WTC11 (cell line): ENCODE measurements at regions not wholly inside any gene's neighbourhood (a gene's known extent, or its start where the extent isn't known, plus 50 kb on each side); places are given as distances from the start of the nearest gene placed in this dataset.

Experiments used
- ATAC-seq: fragments of 200-7000 bp; cut with Tn5 transposase; 2 replicates; pipeline ENCODE4 v1.10.0; 2021; ENCODE audit warnings: mild to moderate bottlenecking, moderate library complexity
- CTCF ChIA-PET: fragments of 300-600 bp; sonication (Branson Sonifier 250); formaldehyde crosslinking; loops from one replicate; lab custom pipeline; 2021; ENCODE audit warnings: antibody characterized with exemption; lab: Charles Lee
- POLR2A ChIA-PET: fragments of 350-600 bp; sonication (Branson Sonifier 250); formaldehyde crosslinking; loops from one replicate; lab custom pipeline; 2021; ENCODE audit warnings: antibody characterized with exemption; lab: Charles Lee
- DNase-seq: peaks from one replicate; pipeline ENCODE4 v3.0.0; 2021; ENCODE audit warnings: low spot score
- H3K27ac Mint-ChIP-seq: 2 replicates; pipeline ENCODE4 v1.8.0; 2021; ENCODE audit warnings: mixed read lengths
- H3K27me3 Mint-ChIP-seq: 2 replicates; pipeline ENCODE4 v1.8.0; 2021; ENCODE audit warnings: low read depth, mild to moderate bottlenecking, moderate library complexity, mixed read lengths
- H3K36me3 Mint-ChIP-seq: 2 replicates; pipeline ENCODE4 v1.8.0; 2021; ENCODE audit warnings: mixed read lengths
- H3K4me1 Mint-ChIP-seq: 2 replicates; pipeline ENCODE4 v1.8.0; 2022; ENCODE audit warnings: mixed read lengths
- H3K4me3 Mint-ChIP-seq: 2 replicates; pipeline ENCODE4 v1.8.0; 2021; ENCODE audit warnings: mild to moderate bottlenecking, moderate library complexity, mixed read lengths
- H3K9me3 Mint-ChIP-seq: 2 replicates; pipeline ENCODE4 v1.8.0; 2021; ENCODE audit warnings: mixed read lengths
- CBFB ChIP-seq: sonication (generic); formaldehyde crosslinking; IDR thresholded peaks from 2 replicates; pipeline ENCODE4 v1.8.1; 2022; ENCODE audit warnings: mild to moderate bottlenecking, low read depth, missing genetic modification reagents
- CREB1 ChIP-seq: sonication (generic); formaldehyde crosslinking; IDR thresholded peaks from 2 replicates; pipeline ENCODE4 v1.8.0; 2023; ENCODE audit warnings: mild to moderate bottlenecking, missing genetic modification reagents
- EMX1 ChIP-seq: fragments of 250-450 bp; sonication (Bioruptor Pico); IDR thresholded peaks from 2 replicates; pipeline ENCODE4 v1.8.0; 2021; ENCODE audit warnings: mild to moderate bottlenecking
- FOXJ3 ChIP-seq: sonication (generic); formaldehyde crosslinking; IDR thresholded peaks from 2 replicates; pipeline ENCODE4 v1.9.0; 2021; ENCODE audit warnings: missing genetic modification reagents, mild to moderate bottlenecking, borderline replicate concordance
- FOXK1 ChIP-seq: sonication (generic); formaldehyde crosslinking; IDR thresholded peaks from 2 replicates; pipeline ENCODE4 v1.8.0; 2022; ENCODE audit warnings: mild to moderate bottlenecking, moderate library complexity, missing genetic modification reagents
- IRF2 ChIP-seq: sonication (generic); formaldehyde crosslinking; IDR thresholded peaks from 2 replicates; pipeline ENCODE4 v1.8.0; 2022; ENCODE audit warnings: low read depth, missing genetic modification reagents, borderline replicate concordance
- KAT7 ChIP-seq: sonication (generic); formaldehyde crosslinking; IDR thresholded peaks from 2 replicates; pipeline ENCODE4 v1.8.1; 2023; ENCODE audit warnings: missing genetic modification reagents, mild to moderate bottlenecking, borderline replicate concordance
- SMAD4 ChIP-seq: sonication (generic); formaldehyde crosslinking; IDR thresholded peaks from 2 replicates; pipeline ENCODE4 v1.8.0; 2022; ENCODE audit warnings: mild to moderate bottlenecking, missing genetic modification reagents
- SOX15 ChIP-seq: fragments of 250-450 bp; sonication (Bioruptor Pico); IDR thresholded peaks from 2 replicates; pipeline ENCODE4 v1.9.0; 2021; ENCODE audit warnings: mild to moderate bottlenecking
- SP1 ChIP-seq: sonication (generic); formaldehyde crosslinking; conservative IDR thresholded peaks from 2 replicates; pipeline ENCODE4 v1.8.1; 2022; ENCODE audit warnings: missing genetic modification reagents
- TCF7 ChIP-seq: sonication (generic); formaldehyde crosslinking; IDR thresholded peaks from 2 replicates; pipeline ENCODE4 v1.8.0; 2022; ENCODE audit warnings: mild to moderate bottlenecking, low read depth, missing genetic modification reagents, moderate library complexity
- ZNF263 ChIP-seq: sonication (generic); formaldehyde crosslinking; IDR thresholded peaks from 2 replicates; pipeline ENCODE4 v1.8.1; 2022; ENCODE audit warnings: low read depth, mild to moderate bottlenecking, moderate library complexity, missing genetic modification reagents
- ZNF396 ChIP-seq: fragments of 250-450 bp; sonication (Bioruptor Pico); IDR thresholded peaks from 2 replicates; pipeline ENCODE4 v1.8.0; 2021; ENCODE audit warnings: mild to moderate bottlenecking, moderate library complexity, borderline replicate concordance
- ZNF423 ChIP-seq: fragments of 250-450 bp; sonication (Bioruptor Pico); IDR thresholded peaks from 2 replicates; pipeline ENCODE4 v2.1.2; 2022; ENCODE audit warnings: mild to moderate bottlenecking, moderate library complexity
- TF ChIP-seq, protein P1 (sequence below): fragments of 250-450 bp; sonication (Bioruptor Pico); IDR thresholded peaks from 2 replicates; pipeline ENCODE4 v1.9.0; 2021; ENCODE audit warnings: mild to moderate bottlenecking
- TF ChIP-seq, protein P2 (sequence below): fragments of 200-600 bp; IDR thresholded peaks from 2 replicates; pipeline ENCODE4 v1.8.0; 2022; ENCODE audit warnings: antibody characterized with exemption
- TF ChIP-seq, protein P3 (sequence below): sonication (generic); formaldehyde crosslinking; IDR thresholded peaks from 2 replicates; pipeline ENCODE4 v1.8.1; 2022; ENCODE audit warnings: low read depth, mild to moderate bottlenecking, moderate library complexity, missing genetic modification reagents, borderline replicate concordance
- TF ChIP-seq, protein P4 (sequence below): sonication (generic); formaldehyde crosslinking; IDR thresholded peaks from 2 replicates; pipeline ENCODE4 v1.8.1; 2023; ENCODE audit warnings: mild to moderate bottlenecking, moderate library complexity, missing genetic modification reagents
- TF ChIP-seq, protein P5 (sequence below): sonication (generic); formaldehyde crosslinking; IDR thresholded peaks from 2 replicates; pipeline ENCODE4 v1.8.1; 2022; ENCODE audit warnings: mild to moderate bottlenecking, moderate library complexity, missing genetic modification reagents
- TF ChIP-seq, protein P6 (sequence below): fragments of 250-450 bp; sonication (Bioruptor Pico); IDR thresholded peaks from 2 replicates; pipeline ENCODE4 v1.8.0; 2021; ENCODE audit warnings: mild to moderate bottlenecking
- TF ChIP-seq, protein P7 (sequence below): sonication (generic); formaldehyde crosslinking; IDR thresholded peaks from 2 replicates; pipeline ENCODE4 v1.8.1; 2023; ENCODE audit warnings: mild to moderate bottlenecking, missing genetic modification reagents
- TF ChIP-seq, protein P8 (sequence below): sonication (generic); formaldehyde crosslinking; IDR thresholded peaks from 2 replicates; pipeline ENCODE4 v1.8.0; 2022; ENCODE audit warnings: mild to moderate bottlenecking, missing genetic modification reagents

DNA sequence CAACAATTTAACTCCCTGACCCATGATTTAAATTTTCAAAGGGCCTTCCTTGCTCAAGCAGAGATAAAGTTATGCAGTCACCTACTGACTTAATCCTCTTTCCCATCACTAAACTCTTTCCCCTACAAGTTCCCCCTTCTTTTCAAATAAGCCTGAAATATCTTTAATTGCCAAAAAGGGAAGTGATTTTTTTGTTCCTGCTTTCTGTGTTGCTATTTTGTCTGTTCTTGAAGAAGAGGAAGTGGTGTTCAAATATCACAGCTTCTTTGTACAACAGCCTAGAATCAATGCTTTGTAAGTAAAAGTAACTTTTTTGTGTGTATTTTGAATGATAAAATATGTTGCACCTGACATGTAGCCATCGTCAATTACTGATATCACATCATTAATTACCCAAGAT is 595.9 kb downstream of the CENPC start (continued):
- TF ChIP-seq, protein P1, sequence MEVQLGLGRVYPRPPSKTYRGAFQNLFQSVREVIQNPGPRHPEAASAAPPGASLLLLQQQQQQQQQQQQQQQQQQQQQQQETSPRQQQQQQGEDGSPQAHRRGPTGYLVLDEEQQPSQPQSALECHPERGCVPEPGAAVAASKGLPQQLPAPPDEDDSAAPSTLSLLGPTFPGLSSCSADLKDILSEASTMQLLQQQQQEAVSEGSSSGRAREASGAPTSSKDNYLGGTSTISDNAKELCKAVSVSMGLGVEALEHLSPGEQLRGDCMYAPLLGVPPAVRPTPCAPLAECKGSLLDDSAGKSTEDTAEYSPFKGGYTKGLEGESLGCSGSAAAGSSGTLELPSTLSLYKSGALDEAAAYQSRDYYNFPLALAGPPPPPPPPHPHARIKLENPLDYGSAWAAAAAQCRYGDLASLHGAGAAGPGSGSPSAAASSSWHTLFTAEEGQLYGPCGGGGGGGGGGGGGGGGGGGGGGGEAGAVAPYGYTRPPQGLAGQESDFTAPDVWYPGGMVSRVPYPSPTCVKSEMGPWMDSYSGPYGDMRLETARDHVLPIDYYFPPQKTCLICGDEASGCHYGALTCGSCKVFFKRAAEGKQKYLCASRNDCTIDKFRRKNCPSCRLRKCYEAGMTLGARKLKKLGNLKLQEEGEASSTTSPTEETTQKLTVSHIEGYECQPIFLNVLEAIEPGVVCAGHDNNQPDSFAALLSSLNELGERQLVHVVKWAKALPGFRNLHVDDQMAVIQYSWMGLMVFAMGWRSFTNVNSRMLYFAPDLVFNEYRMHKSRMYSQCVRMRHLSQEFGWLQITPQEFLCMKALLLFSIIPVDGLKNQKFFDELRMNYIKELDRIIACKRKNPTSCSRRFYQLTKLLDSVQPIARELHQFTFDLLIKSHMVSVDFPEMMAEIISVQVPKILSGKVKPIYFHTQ (CRISPR knock-in tag), result no peak
- no peak for TF ChIP-seq ZNF396 (CRISPR knock-in tag)

DNA sequence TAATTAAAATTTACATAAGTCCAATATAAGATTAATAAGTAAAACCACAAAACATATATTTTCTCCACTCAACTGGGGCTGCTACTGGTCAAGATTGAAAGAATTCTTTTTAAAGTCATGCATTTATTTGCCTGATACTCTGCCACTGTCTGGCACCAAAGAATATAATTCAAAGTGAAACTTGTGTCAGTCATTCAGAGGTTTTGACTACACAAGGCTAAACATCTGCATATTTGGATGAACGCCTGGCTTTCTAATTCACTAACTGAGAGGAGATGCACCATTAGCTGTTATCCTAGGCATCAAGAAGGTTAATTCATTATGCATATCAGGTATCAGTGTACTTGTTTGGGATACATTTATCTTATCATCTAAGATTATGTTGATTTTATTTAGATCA is 598.5 kb downstream of the CENPC start:
- TF ChIP-seq, protein P2, sequence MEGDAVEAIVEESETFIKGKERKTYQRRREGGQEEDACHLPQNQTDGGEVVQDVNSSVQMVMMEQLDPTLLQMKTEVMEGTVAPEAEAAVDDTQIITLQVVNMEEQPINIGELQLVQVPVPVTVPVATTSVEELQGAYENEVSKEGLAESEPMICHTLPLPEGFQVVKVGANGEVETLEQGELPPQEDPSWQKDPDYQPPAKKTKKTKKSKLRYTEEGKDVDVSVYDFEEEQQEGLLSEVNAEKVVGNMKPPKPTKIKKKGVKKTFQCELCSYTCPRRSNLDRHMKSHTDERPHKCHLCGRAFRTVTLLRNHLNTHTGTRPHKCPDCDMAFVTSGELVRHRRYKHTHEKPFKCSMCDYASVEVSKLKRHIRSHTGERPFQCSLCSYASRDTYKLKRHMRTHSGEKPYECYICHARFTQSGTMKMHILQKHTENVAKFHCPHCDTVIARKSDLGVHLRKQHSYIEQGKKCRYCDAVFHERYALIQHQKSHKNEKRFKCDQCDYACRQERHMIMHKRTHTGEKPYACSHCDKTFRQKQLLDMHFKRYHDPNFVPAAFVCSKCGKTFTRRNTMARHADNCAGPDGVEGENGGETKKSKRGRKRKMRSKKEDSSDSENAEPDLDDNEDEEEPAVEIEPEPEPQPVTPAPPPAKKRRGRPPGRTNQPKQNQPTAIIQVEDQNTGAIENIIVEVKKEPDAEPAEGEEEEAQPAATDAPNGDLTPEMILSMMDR, result no peak
- TF ChIP-seq SP1 (CRISPR knock-in tag) (no peak), CBFB (CRISPR knock-in tag) (no peak), KAT7 (CRISPR knock-in tag) (no peak), IRF2 (CRISPR knock-in tag) (no peak), FOXJ3 (no peak), EMX1 (CRISPR knock-in tag) (no peak), SOX15 (no peak), CREB1 (no peak), ZNF423 (CRISPR knock-in tag) (no peak), TCF7 (CRISPR knock-in tag) (no peak), ZNF263 (CRISPR knock-in tag) (no peak), SMAD4 (CRISPR knock-in tag) (no peak), FOXK1 (no peak)
- TF ChIP-seq, protein P3, sequence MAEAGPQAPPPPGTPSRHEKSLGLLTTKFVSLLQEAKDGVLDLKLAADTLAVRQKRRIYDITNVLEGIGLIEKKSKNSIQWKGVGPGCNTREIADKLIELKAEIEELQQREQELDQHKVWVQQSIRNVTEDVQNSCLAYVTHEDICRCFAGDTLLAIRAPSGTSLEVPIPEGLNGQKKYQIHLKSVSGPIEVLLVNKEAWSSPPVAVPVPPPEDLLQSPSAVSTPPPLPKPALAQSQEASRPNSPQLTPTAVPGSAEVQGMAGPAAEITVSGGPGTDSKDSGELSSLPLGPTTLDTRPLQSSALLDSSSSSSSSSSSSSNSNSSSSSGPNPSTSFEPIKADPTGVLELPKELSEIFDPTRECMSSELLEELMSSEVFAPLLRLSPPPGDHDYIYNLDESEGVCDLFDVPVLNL (CRISPR knock-in tag), result no peak
- TF ChIP-seq, protein P4, sequence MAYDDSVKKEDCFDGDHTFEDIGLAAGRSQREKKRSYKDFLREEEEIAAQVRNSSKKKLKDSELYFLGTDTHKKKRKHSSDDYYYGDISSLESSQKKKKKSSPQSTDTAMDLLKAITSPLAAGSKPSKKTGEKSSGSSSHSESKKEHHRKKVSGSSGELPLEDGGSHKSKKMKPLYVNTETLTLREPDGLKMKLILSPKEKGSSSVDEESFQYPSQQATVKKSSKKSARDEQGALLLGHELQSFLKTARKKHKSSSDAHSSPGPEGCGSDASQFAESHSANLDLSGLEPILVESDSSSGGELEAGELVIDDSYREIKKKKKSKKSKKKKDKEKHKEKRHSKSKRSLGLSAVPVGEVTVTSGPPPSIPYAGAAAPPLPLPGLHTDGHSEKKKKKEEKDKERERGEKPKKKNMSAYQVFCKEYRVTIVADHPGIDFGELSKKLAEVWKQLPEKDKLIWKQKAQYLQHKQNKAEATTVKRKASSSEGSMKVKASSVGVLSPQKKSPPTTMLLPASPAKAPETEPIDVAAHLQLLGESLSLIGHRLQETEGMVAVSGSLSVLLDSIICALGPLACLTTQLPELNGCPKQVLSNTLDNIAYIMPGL, result no peak
- TF ChIP-seq, protein P5, sequence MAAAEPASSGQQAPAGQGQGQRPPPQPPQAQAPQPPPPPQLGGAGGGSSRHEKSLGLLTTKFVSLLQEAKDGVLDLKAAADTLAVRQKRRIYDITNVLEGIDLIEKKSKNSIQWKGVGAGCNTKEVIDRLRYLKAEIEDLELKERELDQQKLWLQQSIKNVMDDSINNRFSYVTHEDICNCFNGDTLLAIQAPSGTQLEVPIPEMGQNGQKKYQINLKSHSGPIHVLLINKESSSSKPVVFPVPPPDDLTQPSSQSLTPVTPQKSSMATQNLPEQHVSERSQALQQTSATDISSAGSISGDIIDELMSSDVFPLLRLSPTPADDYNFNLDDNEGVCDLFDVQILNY (CRISPR knock-in tag), result no peak
- TF ChIP-seq, protein P6, sequence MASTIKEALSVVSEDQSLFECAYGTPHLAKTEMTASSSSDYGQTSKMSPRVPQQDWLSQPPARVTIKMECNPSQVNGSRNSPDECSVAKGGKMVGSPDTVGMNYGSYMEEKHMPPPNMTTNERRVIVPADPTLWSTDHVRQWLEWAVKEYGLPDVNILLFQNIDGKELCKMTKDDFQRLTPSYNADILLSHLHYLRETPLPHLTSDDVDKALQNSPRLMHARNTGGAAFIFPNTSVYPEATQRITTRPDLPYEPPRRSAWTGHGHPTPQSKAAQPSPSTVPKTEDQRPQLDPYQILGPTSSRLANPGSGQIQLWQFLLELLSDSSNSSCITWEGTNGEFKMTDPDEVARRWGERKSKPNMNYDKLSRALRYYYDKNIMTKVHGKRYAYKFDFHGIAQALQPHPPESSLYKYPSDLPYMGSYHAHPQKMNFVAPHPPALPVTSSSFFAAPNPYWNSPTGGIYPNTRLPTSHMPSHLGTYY (CRISPR knock-in tag), result no peak
- TF ChIP-seq, protein P7, sequence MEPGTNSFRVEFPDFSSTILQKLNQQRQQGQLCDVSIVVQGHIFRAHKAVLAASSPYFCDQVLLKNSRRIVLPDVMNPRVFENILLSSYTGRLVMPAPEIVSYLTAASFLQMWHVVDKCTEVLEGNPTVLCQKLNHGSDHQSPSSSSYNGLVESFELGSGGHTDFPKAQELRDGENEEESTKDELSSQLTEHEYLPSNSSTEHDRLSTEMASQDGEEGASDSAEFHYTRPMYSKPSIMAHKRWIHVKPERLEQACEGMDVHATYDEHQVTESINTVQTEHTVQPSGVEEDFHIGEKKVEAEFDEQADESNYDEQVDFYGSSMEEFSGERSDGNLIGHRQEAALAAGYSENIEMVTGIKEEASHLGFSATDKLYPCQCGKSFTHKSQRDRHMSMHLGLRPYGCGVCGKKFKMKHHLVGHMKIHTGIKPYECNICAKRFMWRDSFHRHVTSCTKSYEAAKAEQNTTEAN (CRISPR knock-in tag), result no peak
- TF ChIP-seq, protein P8, sequence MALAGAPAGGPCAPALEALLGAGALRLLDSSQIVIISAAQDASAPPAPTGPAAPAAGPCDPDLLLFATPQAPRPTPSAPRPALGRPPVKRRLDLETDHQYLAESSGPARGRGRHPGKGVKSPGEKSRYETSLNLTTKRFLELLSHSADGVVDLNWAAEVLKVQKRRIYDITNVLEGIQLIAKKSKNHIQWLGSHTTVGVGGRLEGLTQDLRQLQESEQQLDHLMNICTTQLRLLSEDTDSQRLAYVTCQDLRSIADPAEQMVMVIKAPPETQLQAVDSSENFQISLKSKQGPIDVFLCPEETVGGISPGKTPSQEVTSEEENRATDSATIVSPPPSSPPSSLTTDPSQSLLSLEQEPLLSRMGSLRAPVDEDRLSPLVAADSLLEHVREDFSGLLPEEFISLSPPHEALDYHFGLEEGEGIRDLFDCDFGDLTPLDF (CRISPR knock-in tag), result no peak
- Mint-ChIP-seq H3K9me3 (no peaks in the 10 kb centered on the region), H3K27me3 (no peaks in the 10 kb centered on the region), H3K36me3 (no peaks in the 10 kb centered on the region), H3K4me1 (peaks cover 12% of the 10 kb centered on the region), H3K27ac (no peak overlapping the region), H3K4me3 (no peak overlapping the region)
- ChIA-PET CTCF (no interaction called here), POLR2A (no interaction called here)
- ATAC-seq (no peak), DNase-seq (no peak)
